ENCODE measurements at regions not wholly inside any gene's neighbourhood (a gene's known extent, or its start where the extent isn't known, plus 50 kb on each side); places are given as distances from the start of the nearest gene placed in this dataset.

- Histone ChIP-seq H3F3A (ENCODE audit: low read length, unreplicated experiment) (no peaks in the 10 kb centered on the region), H3K9me3 (ENCODE audit: low read length) (no peaks in the 10 kb centered on the region), H3K4me2 (ENCODE audit: low read length) (peak overlapping the region; percentile 37), H3K27ac (ENCODE audit: low read length) (peak overlapping the region; percentile 59), H3K27me3 (ENCODE audit: low read length) (no peaks in the 10 kb centered on the region), H4K20me1 (ENCODE audit: low read length) (no peaks in the 10 kb centered on the region), H3K4me1 (ENCODE audit: insufficient read depth, low read length) (peaks cover 20% of the 10 kb centered on the region), H3K9me2 (replicated peaks; ENCODE audit: low read length) (no peaks in the 10 kb centered on the region), H3K4me3 (ENCODE audit: low read length) (no peak overlapping the region), H2AFZ (ENCODE audit: low read length) (no peak overlapping the region), H3K79me2 (ENCODE audit: low read length) (peaks cover 61% of the 10 kb centered on the region), H3K9ac (ENCODE audit: low read length) (no peak overlapping the region), H3K36me3 (ENCODE audit: low read depth, low read length) (no peaks in the 10 kb centered on the region)
- intact Hi-C loops (cut with micrococcal nuclease), result loop anchor here (10.0 kb wide), 1 partner anchor 74 kb away; no protein-coding TSS in a partner anchor
- ATAC-seq, result peak; percentile 72
- POLR2A ChIA-PET (ENCODE audit: unreplicated experiment), result no interaction called here
- TF ChIP-seq CTCF (conservative IDR thresholded peaks at IDR 0.05; ENCODE audit: low read depth, low read length), result no peak
- TF ChIP-seq EZH2 (IDR thresholded peaks at IDR 0.05; ENCODE audit: low read length, unreplicated experiment), result no peak
- TF ChIP-seq EZH2phosphoT487 (IDR thresholded peaks at IDR 0.05; ENCODE audit: borderline replicate concordance, low read length), result no peak
- peak; percentile 53 for DNase-seq
- BruUV-seq (replicated peaks), result no TSS peak
- CTCF ChIA-PET, result no interaction called here
Observed at GRCh38 chr6:144340541-144341371, 55.6 kb downstream of the UTRN start.

GRCh38 chr6:144341831-144342527 is 56.8 kb downstream of the UTRN start:
- CTCF ChIA-PET, result no interaction called here
- Histone ChIP-seq H3K9ac (ENCODE audit: low read length) (no peak overlapping the region), H3K4me3 (ENCODE audit: low read length) (no peak overlapping the region), H3K36me3 (ENCODE audit: low read depth, low read length) (no peaks in the 10 kb centered on the region), H2AFZ (ENCODE audit: low read length) (no peak overlapping the region), H3K27ac (ENCODE audit: low read length) (peak overlapping the region; percentile 41), H3K79me2 (ENCODE audit: low read length) (peaks cover 58% of the 10 kb centered on the region), H4K20me1 (ENCODE audit: low read length) (no peaks in the 10 kb centered on the region), H3K9me3 (ENCODE audit: low read length) (no peaks in the 10 kb centered on the region), H3F3A (ENCODE audit: low read length, unreplicated experiment) (no peaks in the 10 kb centered on the region), H3K27me3 (ENCODE audit: low read length) (no peaks in the 10 kb centered on the region), H3K9me2 (replicated peaks; ENCODE audit: low read length) (no peaks in the 10 kb centered on the region), H3K4me1 (ENCODE audit: insufficient read depth, low read length) (peaks cover 28% of the 10 kb centered on the region), H3K4me2 (ENCODE audit: low read length) (no peak overlapping the region)
- ATAC-seq (no peak), DNase-seq (no peak)
- TF ChIP-seq EZH2 (IDR thresholded peaks at IDR 0.05; ENCODE audit: low read length, unreplicated experiment) (no peak), EZH2phosphoT487 (IDR thresholded peaks at IDR 0.05; ENCODE audit: borderline replicate concordance, low read length) (no peak), CTCF (conservative IDR thresholded peaks at IDR 0.05; ENCODE audit: low read depth, low read length) (no peak)
- POLR2A ChIA-PET (ENCODE audit: unreplicated experiment), result no interaction called here
- intact Hi-C loops (cut with micrococcal nuclease), result loop anchor here (10.0 kb wide), 1 partner anchor 73 kb away; no protein-coding TSS in a partner anchor
- no TSS peak for BruUV-seq (replicated peaks)

Data from PC-3 (cell line).